Naive thymus-derived CD4-positive, alpha-beta T cell (primary cell): ENCODE measurements at regions not wholly inside any gene's neighbourhood (a gene's known extent, or its start where the extent isn't known, plus 50 kb on each side); places are given as distances from the start of the nearest gene placed in this dataset.

ENCODE experiments used
- ATAC-seq: fragments of 150-1000 bp; cut with Tn5 transposase; 2 replicates; pipeline ENCODE4 v1.10.0; 2021; ENCODE audit warnings: mild to moderate bottlenecking, moderate library complexity
- CTCF ChIA-PET: fragments of 350-600 bp; sonication (Branson Sonifier 250); formaldehyde crosslinking; loops from one replicate; lab custom pipeline; 2021; ENCODE audit warnings: antibody characterized with exemption; lab: Charles Lee
- POLR2A ChIA-PET: fragments of 350-600 bp; sonication (Branson Sonifier 250); formaldehyde crosslinking; loops from one replicate; lab custom pipeline; 2021; ENCODE audit warnings: antibody characterized with exemption, inconsistent platforms; lab: Charles Lee
- DNase-seq, 9 donors: peaks; one replicate each; pipeline versions ENCODE4 v3.0.0 to v3.0.0-alpha.2; 2020 to 2022; ENCODE audit warnings: mixed read lengths in 1 of 9
- H3K27ac ChIP-seq: one replicate; pipeline ENCODE4 v1.7.0; 2013; ENCODE audit warnings: mild to moderate bottlenecking, low read depth, low read length, moderate library complexity
- H3K27me3 ChIP-seq, 2 donors: one replicate each; pipeline ENCODE4 v1.7.0; 2013; ENCODE audit warnings: low read length in 2 of 2, mild to moderate bottlenecking in 2 of 2, moderate library complexity in 2 of 2; ENCODE audit not compliant: control insufficient read depth in 2 of 2, insufficient read depth in 2 of 2
- H3K36me3 ChIP-seq, 3 experiments: 1 replicate in 2 of 3; 2 replicates in 1 of 3; pipeline ENCODE4 v1.7.0; 2013; ENCODE audit warnings: low read length in 3 of 3, mild to moderate bottlenecking in 3 of 3, moderate library complexity in 1 of 3; ENCODE audit not compliant: insufficient read depth in 3 of 3, control insufficient read depth in 2 of 3
- H3K4me1 ChIP-seq, 2 donors: one replicate each; pipeline ENCODE4 v1.7.0; 2013; ENCODE audit warnings: low read length in 2 of 2, mild to moderate bottlenecking in 2 of 2, moderate library complexity in 1 of 2; ENCODE audit not compliant: control insufficient read depth in 2 of 2, insufficient read depth in 2 of 2
- H3K4me3 ChIP-seq: 2 replicates; pipeline ENCODE4 v1.7.0; 2013; ENCODE audit warnings: mild to moderate bottlenecking, low read length
- H3K9me3 ChIP-seq, 3 experiments: 1 replicate in 2 of 3; 2 replicates in 1 of 3; pipeline ENCODE4 v1.7.0; 2013; ENCODE audit warnings: low read length in 3 of 3; ENCODE audit not compliant: control insufficient read depth in 2 of 3
- H3K27ac Mint-ChIP-seq, 9 donors: one replicate each; pipeline ENCODE4 v1.8.0; 2020 to 2022; ENCODE audit warnings: mixed read lengths in 9 of 9, mild to moderate bottlenecking in 8 of 9, moderate library complexity in 5 of 9, inconsistent platforms in 2 of 9
- H3K27me3 Mint-ChIP-seq, 5 donors: one replicate each; pipeline ENCODE4 v1.8.0; 2021 to 2022; ENCODE audit warnings: mixed read lengths in 5 of 5, mild to moderate bottlenecking in 1 of 5
- H3K36me3 Mint-ChIP-seq, 5 donors: one replicate each; pipeline ENCODE4 v1.8.0; 2020 to 2022; ENCODE audit warnings: mixed read lengths in 5 of 5, mild to moderate bottlenecking in 3 of 5, inconsistent platforms in 1 of 5
- H3K4me1 Mint-ChIP-seq, 7 donors: one replicate each; pipeline ENCODE4 v1.8.0; 2020 to 2022; ENCODE audit warnings: mixed read lengths in 7 of 7, mild to moderate bottlenecking in 3 of 7, inconsistent platforms in 1 of 7
- H3K4me3 Mint-ChIP-seq, 10 donors: one replicate each; pipeline ENCODE4 v1.8.0; 2020 to 2022; ENCODE audit warnings: mild to moderate bottlenecking in 10 of 10, mixed read lengths in 10 of 10, moderate library complexity in 6 of 10, inconsistent platforms in 2 of 10
- H3K9me3 Mint-ChIP-seq, 11 donors: one replicate each; pipeline ENCODE4 v1.8.0; 2020 to 2022; ENCODE audit warnings: mixed read lengths in 11 of 11, mild to moderate bottlenecking in 4 of 11, inconsistent platforms in 1 of 11, moderate library complexity in 1 of 11
- intact Hi-C, 2 donors: fragments of 100-400 bp; cut with micrococcal nuclease; formaldehyde crosslinking; loops; one replicate each; pipeline ENCODE4 v1.15.1; 2023

DNA sequence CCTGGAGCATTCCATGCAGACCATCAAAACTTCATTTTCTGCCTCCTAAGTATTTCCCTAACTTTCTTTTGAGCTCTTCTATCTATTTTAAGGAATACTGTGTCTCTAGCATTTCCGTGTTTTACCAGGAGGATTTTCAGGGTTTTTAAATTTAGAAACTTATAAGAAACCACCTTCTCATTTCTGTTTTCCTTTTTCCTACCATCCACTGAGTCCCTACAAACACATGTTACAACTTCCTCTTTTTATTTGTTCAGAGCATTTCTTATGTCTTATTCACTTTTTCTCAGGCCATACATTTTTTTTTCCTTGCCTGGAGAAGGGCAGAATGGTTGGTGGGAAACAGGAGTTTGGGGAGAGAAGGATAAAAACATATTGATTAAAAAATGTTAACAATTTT lies 130.0 kb upstream of the BMP5 start:
- ChIA-PET CTCF (no interaction called here), POLR2A (no interaction called here)
- H3K4me3 ChIP-seq = no peak overlapping the region
- H3K27ac ChIP-seq = no peak overlapping the region
- no peak for ATAC-seq
- no peak overlapping the region for H3K4me3 Mint-ChIP-seq
- no peaks in the 10 kb centered on the region for H3K27me3 ChIP-seq
- no peaks in the 10 kb centered on the region for H3K4me1 Mint-ChIP-seq
- H3K27ac Mint-ChIP-seq = no peak overlapping the region
- no peaks in the 10 kb centered on the region for H3K36me3 ChIP-seq
- intact Hi-C loops = no loop called here
- no peaks in the 10 kb centered on the region for H3K27me3 Mint-ChIP-seq
- no peak for DNase-seq
- peaks cover 0 to 10% (median 0%) of the 10 kb centered on the region in 11 donors for H3K9me3 Mint-ChIP-seq
- H3K36me3 Mint-ChIP-seq = no peaks in the 10 kb centered on the region
- no peaks in the 10 kb centered on the region for H3K9me3 ChIP-seq
- no peaks in the 10 kb centered on the region for H3K4me1 ChIP-seq

DNA sequence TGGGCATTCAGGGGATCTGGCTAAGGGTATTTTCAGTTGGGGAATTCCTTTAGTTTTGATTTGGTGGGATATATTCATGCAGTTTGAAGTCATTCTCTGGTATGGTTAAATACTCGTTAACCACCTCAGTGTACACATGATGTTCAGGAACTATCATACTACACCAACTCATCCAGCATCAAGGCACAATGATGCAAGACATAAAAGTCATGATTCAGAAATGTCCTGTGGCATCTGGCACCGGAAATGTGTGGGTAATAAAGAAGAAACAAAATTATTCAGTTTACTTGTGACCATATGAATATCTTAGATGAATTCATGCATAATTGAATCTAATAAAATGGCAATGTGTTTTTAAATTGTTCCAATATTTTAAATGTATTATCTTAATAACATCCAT lies 129.0 kb upstream of the BMP5 start:
- ATAC-seq = no peak
- H3K27ac ChIP-seq = no peak overlapping the region

GRCh38 chr6:56003616-56004015 lies 128.2 kb upstream of the BMP5 start:
- POLR2A ChIA-PET = no interaction called here
- Histone ChIP-seq H3K27me3 (no peaks in the 10 kb centered on the region), H3K4me3 (no peak overlapping the region), H3K4me1 (no peaks in the 10 kb centered on the region), H3K36me3 (no peaks in the 10 kb centered on the region), H3K27ac (no peak overlapping the region), H3K9me3 (no peaks in the 10 kb centered on the region)
- peaks cover 0 to 13% (median 0%) of the 10 kb centered on the region in 11 donors for H3K9me3 Mint-ChIP-seq
- CTCF ChIA-PET = no interaction called here
- H3K36me3 Mint-ChIP-seq = no peaks in the 10 kb centered on the region
- DNase-seq (no peak), ATAC-seq (no peak)
- H3K27ac Mint-ChIP-seq = no peak overlapping the region
- no peaks in the 10 kb centered on the region for H3K4me1 Mint-ChIP-seq
- H3K27me3 Mint-ChIP-seq = no peaks in the 10 kb centered on the region
- intact Hi-C loops = no loop called here
- H3K4me3 Mint-ChIP-seq = no peak overlapping the region

More for the DNA sequence above, 129.0 kb upstream of the BMP5 start:
- Mint-ChIP-seq H3K9me3 (peaks cover 0 to 10% (median 0%) of the 10 kb centered on the region in 11 donors), H3K4me3 (no peak overlapping the region), H3K27ac (no peak overlapping the region), H3K4me1 (no peaks in the 10 kb centered on the region), H3K27me3 (no peaks in the 10 kb centered on the region), H3K36me3 (no peaks in the 10 kb centered on the region)
- intact Hi-C loops = no loop called here
- ChIA-PET CTCF (no interaction called here), POLR2A (no interaction called here)
- no peaks in the 10 kb centered on the region for H3K36me3 ChIP-seq
- no peaks in the 10 kb centered on the region for H3K4me1 ChIP-seq
- no peaks in the 10 kb centered on the region for H3K9me3 ChIP-seq
- DNase-seq = no peak
- H3K4me3 ChIP-seq = no peak overlapping the region
- no peaks in the 10 kb centered on the region for H3K27me3 ChIP-seq

DNA sequence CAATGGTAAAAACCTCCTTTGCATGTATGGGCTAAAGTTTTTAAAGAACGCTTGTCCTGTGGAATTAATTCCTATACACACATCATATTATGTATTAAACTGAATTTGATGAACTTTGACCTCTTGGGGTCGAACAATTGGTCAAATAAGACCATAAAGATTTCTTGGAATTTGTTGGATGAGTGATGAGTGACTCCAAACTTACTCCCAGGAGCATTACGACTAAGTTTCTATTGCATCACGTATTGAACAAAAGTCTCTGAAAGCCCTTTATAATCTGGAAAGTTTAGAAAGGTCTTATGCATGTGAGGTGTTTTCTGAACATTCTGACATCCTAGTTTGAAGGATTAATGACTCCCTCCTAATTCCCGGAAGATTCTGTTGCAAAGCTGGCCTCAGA lies 126.9 kb upstream of the BMP5 start:
- CTCF ChIA-PET = no interaction called here
- Mint-ChIP-seq H3K27me3 (no peaks in the 10 kb centered on the region), H3K4me3 (no peak overlapping the region), H3K9me3 (peaks cover 0 to 16% (median 4%) of the 10 kb centered on the region in 11 donors), H3K4me1 (no peaks in the 10 kb centered on the region), H3K36me3 (no peaks in the 10 kb centered on the region), H3K27ac (no peak overlapping the region)
- Histone ChIP-seq H3K27me3 (no peaks in the 10 kb centered on the region), H3K4me1 (no peaks in the 10 kb centered on the region), H3K9me3 (no peaks in the 10 kb centered on the region), H3K4me3 (no peak overlapping the region), H3K36me3 (no peaks in the 10 kb centered on the region), H3K27ac (no peak overlapping the region)
- intact Hi-C loops = no loop called here
- DNase-seq = no peak
- POLR2A ChIA-PET = no interaction called here
- ATAC-seq = no peak

DNA sequence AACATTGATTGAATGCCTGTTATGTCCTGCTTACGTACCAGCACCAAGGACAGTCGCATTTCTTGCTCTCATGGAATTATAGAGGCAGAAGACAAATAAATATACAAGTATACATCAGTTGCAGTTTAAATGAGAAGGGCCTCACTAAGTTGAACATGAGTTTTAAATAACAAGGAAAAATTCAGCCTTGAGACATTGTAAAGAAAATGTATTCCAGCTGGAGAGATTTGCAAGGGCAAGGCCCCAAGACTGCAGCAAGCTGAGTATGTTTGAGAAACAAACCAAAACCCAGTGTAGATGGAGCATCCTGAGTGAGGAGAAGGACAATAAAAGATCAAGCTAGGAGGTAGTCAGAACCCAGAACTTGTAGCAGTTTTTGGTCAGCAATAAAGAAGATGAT lies 123.2 kb upstream of the BMP5 start:
- ChIA-PET POLR2A (no interaction called here), CTCF (no interaction called here)
- Mint-ChIP-seq H3K4me1 (no peaks in the 10 kb centered on the region), H3K27me3 (no peaks in the 10 kb centered on the region), H3K9me3 (peaks cover 0 to 22% (median 5%) of the 10 kb centered on the region in 11 donors), H3K27ac (no peak overlapping the region), H3K4me3 (no peak overlapping the region), H3K36me3 (no peaks in the 10 kb centered on the region)
- no peaks in the 10 kb centered on the region for H3K27me3 ChIP-seq
- H3K4me1 ChIP-seq = no peaks in the 10 kb centered on the region
- intact Hi-C loops = no loop called here
- H3K9me3 ChIP-seq = no peaks in the 10 kb centered on the region
- H3K36me3 ChIP-seq = no peaks in the 10 kb centered on the region
- DNase-seq (no peak), ATAC-seq (no peak)
- no peak overlapping the region for H3K4me3 ChIP-seq
- H3K27ac ChIP-seq = no peak overlapping the region

DNA sequence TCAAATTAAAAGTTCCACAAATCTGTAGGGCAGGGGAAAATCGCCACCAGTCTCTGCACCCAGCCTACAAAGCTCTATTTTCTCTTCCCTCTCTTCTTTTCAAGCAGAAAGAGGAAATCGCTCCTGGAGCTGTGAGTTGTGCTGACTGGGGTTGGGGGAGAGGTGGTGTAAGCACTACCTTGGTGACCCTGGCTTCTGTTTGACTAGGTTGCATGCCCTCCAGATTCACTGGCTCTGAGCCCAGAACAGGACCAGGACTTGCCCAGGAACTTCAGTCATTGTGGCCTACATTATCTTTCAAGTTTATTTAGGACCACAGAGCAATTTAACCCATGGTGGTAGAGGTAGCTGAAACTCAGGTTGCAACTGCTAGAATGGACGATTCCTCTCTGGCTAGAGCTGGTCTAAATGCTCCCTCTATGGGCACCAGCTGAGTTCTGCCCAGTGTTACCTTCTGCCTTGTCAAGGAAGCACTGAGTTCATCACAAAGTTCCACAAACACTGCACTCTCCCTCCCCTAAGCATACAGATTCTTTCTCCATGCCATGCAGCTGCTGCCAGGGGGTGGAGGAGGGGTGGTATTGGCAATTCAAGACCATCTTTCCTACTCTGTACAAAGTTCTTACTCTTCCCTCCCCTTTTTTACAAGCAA lies 122.0 kb upstream of the BMP5 start:
- Mint-ChIP-seq H3K4me1 (no peaks in the 10 kb centered on the region), H3K9me3 (peaks cover 0 to 29% (median 9%) of the 10 kb centered on the region in 11 donors), H3K27ac (no peak overlapping the region), H3K27me3 (no peaks in the 10 kb centered on the region), H3K4me3 (no peak overlapping the region), H3K36me3 (peaks cover 0 to 2% (median 0%) of the 10 kb centered on the region in 5 donors)
- POLR2A ChIA-PET = no interaction called here
- no peak overlapping the region for H3K4me3 ChIP-seq
- CTCF ChIA-PET = no interaction called here
- H3K27ac ChIP-seq = no peak overlapping the region
- intact Hi-C loops = no loop called here
- DNase-seq (no peak), ATAC-seq (no peak)
- no peaks in the 10 kb centered on the region for H3K4me1 ChIP-seq
- H3K9me3 ChIP-seq = no peaks in the 10 kb centered on the region
- no peaks in the 10 kb centered on the region for H3K36me3 ChIP-seq
- no peaks in the 10 kb centered on the region for H3K27me3 ChIP-seq

DNA sequence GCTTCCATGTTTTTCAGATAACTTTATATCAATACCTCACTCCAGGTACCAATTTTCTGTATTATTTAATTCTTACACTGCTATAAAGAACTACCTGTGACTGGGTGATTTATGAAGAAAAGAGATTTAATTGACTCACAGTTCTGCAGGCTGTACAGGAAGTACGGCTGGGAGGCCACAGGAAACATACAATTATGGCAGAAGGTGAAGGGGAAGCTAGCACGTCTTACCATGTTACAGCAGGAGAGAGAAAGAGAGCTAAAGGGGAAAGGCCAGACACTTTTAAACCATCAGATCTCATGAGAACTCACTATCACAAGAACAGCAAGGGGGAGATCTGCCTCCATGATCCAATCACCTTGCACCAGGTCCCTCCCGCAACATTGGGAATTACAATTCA lies 119.1 kb upstream of the BMP5 start:
- intact Hi-C loops = no loop called here
- Histone ChIP-seq H3K4me3 (no peak overlapping the region), H3K27me3 (no peaks in the 10 kb centered on the region), H3K27ac (no peak overlapping the region), H3K9me3 (no peaks in the 10 kb centered on the region), H3K4me1 (no peaks in the 10 kb centered on the region), H3K36me3 (no peaks in the 10 kb centered on the region)
- no peak overlapping the region for H3K4me3 Mint-ChIP-seq
- ATAC-seq = no peak
- ChIA-PET POLR2A (no interaction called here), CTCF (no interaction called here)
- no peaks in the 10 kb centered on the region for H3K27me3 Mint-ChIP-seq
- H3K36me3 Mint-ChIP-seq = peaks cover 0 to 3% (median 0%) of the 10 kb centered on the region in 5 donors
- H3K27ac Mint-ChIP-seq = no peak overlapping the region
- H3K4me1 Mint-ChIP-seq = no peaks in the 10 kb centered on the region
- peaks cover 0 to 40% (median 11%) of the 10 kb centered on the region in 11 donors for H3K9me3 Mint-ChIP-seq
- DNase-seq = no peak
